ENCODE measurements at regions not wholly inside any gene's neighbourhood (a gene's known extent, or its start where the extent isn't known, plus 50 kb on each side); places are given as distances from the start of the nearest gene placed in this dataset.

- H3K27me3 ChIP-seq (replicated peaks; ENCODE audit: insufficient read depth, low read depth, low read length, poor library complexity) = peaks cover 11% of the 10 kb centered on the region
- H3K9me3 ChIP-seq (ENCODE audit: low read depth, low read length, poor library complexity, severe bottlenecking) = peaks cover 13% of the 10 kb centered on the region
- POLR2A ChIA-PET (ENCODE audit: low non-redundant PET) = no interaction called here
- CTCF ChIA-PET = interaction anchor here (0.6 kb wide), 1 partner anchor 21 kb away, joined by 3 read pairs; no protein-coding TSS in a partner anchor
- H3K36me3 ChIP-seq (ENCODE audit: insufficient read depth, low read length, poor library complexity, severe bottlenecking) = no peaks in the 10 kb centered on the region
- no peaks in the 10 kb centered on the region for H3K4me1 ChIP-seq (ENCODE audit: insufficient read depth, low read length, poor library complexity, severe bottlenecking)
- no peak overlapping the region for H3K4me3 ChIP-seq (ENCODE audit: low read depth, low read length, poor library complexity, severe bottlenecking)
- no peak for DNase-seq (ENCODE audit: low spot score)
- no peak for TF ChIP-seq EZH2 (IDR thresholded peaks at IDR 0.05; ENCODE audit: borderline replicate concordance, low read depth, low read length, poor library complexity, severe bottlenecking)
- TF ChIP-seq CTCF (conservative IDR thresholded peaks at IDR 0.05; ENCODE audit: low read depth, low read length) = no peak
- intact Hi-C loops (cut with micrococcal nuclease; ENCODE audit: unreplicated experiment) = no loop called here
- BruUV-seq (replicated peaks) = no TSS peak
- H3K27ac ChIP-seq (ENCODE audit: low read depth, low read length, poor library complexity, severe bottlenecking) = no peak overlapping the region
Observed at GRCh38 chr5:135206862-135207261, 172.8 kb upstream of the PITX1 start.

GRCh38 chr5:135205632-135206349 is 171.8 kb upstream of the PITX1 start:
- intact Hi-C loops (cut with micrococcal nuclease; ENCODE audit: unreplicated experiment) = no loop called here
- no peak overlapping the region for H3K4me3 ChIP-seq (ENCODE audit: low read depth, low read length, poor library complexity, severe bottlenecking)
- POLR2A ChIA-PET (ENCODE audit: low non-redundant PET) = no interaction called here
- CTCF ChIA-PET = no interaction called here
- DNase-seq (ENCODE audit: low spot score) = no peak
- H3K9me3 ChIP-seq (ENCODE audit: low read depth, low read length, poor library complexity, severe bottlenecking) = peaks cover 13% of the 10 kb centered on the region
- H3K4me1 ChIP-seq (ENCODE audit: insufficient read depth, low read length, poor library complexity, severe bottlenecking) = no peaks in the 10 kb centered on the region
- no peaks in the 10 kb centered on the region for H3K36me3 ChIP-seq (ENCODE audit: insufficient read depth, low read length, poor library complexity, severe bottlenecking)
- no TSS peak for BruUV-seq (replicated peaks)
- no peak overlapping the region for H3K27ac ChIP-seq (ENCODE audit: low read depth, low read length, poor library complexity, severe bottlenecking)
- H3K27me3 ChIP-seq (replicated peaks; ENCODE audit: insufficient read depth, low read depth, low read length, poor library complexity) = peaks cover 18% of the 10 kb centered on the region
- TF ChIP-seq CTCF (conservative IDR thresholded peaks at IDR 0.05; ENCODE audit: low read depth, low read length) (no peak), EZH2 (IDR thresholded peaks at IDR 0.05; ENCODE audit: borderline replicate concordance, low read depth, low read length, poor library complexity, severe bottlenecking) (no peak)

GRCh38 chr5:135204151-135204600 is 170.1 kb upstream of the PITX1 start:
- peak; percentile 67 for DNase-seq (ENCODE audit: low spot score)
- Histone ChIP-seq H3K27me3 (replicated peaks; ENCODE audit: insufficient read depth, low read depth, low read length, poor library complexity) (peaks cover 30% of the 10 kb centered on the region), H3K9me3 (ENCODE audit: low read depth, low read length, poor library complexity, severe bottlenecking) (peaks cover 13% of the 10 kb centered on the region), H3K4me3 (ENCODE audit: low read depth, low read length, poor library complexity, severe bottlenecking) (no peak overlapping the region), H3K36me3 (ENCODE audit: insufficient read depth, low read length, poor library complexity, severe bottlenecking) (no peaks in the 10 kb centered on the region), H3K27ac (ENCODE audit: low read depth, low read length, poor library complexity, severe bottlenecking) (no peak overlapping the region), H3K4me1 (ENCODE audit: insufficient read depth, low read length, poor library complexity, severe bottlenecking) (no peaks in the 10 kb centered on the region)
- TF ChIP-seq CTCF (conservative IDR thresholded peaks at IDR 0.05; ENCODE audit: low read depth, low read length) (peak; percentile 65), EZH2 (IDR thresholded peaks at IDR 0.05; ENCODE audit: borderline replicate concordance, low read depth, low read length, poor library complexity, severe bottlenecking) (no peak)
- POLR2A ChIA-PET (ENCODE audit: low non-redundant PET) = no interaction called here
- no TSS peak for BruUV-seq (replicated peaks)
- intact Hi-C loops (cut with micrococcal nuclease; ENCODE audit: unreplicated experiment) = no loop called here
- CTCF ChIA-PET = interaction anchor here (0.6 to 0.9 kb wide), 5 partner anchors 10 to 241 kb away, joined by 3 to 4 read pairs (median 3); no protein-coding TSS in a partner anchor
